ENCODE measurements at regions not wholly inside any gene's neighbourhood (a gene's known extent, or its start where the extent isn't known, plus 50 kb on each side); places are given as distances from the start of the nearest gene placed in this dataset.
"Not testable (repeated sequence)": the region's sequence is repeated elsewhere in the genome, so short reads cannot be mapped to it uniquely, and the experiment has no call there.

DNA sequence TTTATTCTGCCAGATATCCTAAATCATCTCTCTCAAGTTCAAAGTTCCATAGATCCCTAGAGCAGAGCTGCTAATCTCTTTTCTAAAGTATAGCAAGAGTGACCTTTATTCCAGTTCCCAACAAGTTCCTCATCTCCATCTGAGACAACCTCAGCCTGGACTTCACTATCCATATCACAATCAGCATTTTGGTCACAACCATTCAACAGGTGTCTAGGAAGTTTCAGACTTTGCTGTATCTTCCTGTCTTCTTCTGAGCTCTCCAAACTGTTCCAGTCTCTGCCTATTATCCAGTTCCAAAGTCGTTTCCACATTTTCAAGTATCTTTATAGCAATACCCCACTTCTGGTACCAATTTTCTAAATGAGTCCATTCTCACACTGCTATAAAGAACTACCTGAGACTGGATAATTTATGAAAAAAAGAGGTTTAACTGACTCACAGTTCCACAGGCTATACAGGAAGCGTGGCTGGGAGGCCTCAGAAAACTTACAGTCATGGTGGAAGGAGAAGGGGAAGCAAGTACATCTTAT is 148.7 kb upstream of the FNDC3A start:
- TF ChIP-seq, protein P1, sequence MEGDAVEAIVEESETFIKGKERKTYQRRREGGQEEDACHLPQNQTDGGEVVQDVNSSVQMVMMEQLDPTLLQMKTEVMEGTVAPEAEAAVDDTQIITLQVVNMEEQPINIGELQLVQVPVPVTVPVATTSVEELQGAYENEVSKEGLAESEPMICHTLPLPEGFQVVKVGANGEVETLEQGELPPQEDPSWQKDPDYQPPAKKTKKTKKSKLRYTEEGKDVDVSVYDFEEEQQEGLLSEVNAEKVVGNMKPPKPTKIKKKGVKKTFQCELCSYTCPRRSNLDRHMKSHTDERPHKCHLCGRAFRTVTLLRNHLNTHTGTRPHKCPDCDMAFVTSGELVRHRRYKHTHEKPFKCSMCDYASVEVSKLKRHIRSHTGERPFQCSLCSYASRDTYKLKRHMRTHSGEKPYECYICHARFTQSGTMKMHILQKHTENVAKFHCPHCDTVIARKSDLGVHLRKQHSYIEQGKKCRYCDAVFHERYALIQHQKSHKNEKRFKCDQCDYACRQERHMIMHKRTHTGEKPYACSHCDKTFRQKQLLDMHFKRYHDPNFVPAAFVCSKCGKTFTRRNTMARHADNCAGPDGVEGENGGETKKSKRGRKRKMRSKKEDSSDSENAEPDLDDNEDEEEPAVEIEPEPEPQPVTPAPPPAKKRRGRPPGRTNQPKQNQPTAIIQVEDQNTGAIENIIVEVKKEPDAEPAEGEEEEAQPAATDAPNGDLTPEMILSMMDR (IDR thresholded peaks at IDR 0.05) = not testable (repeated sequence)
- TF ChIP-seq POLR2A, POLR2AphosphoS5 (IDR thresholded peaks at IDR 0.05): not testable (repeated sequence)

All from sigmoid colon (tissue), 4 donors.